Activated CD4-positive, CD25-positive, alpha-beta regulatory T cell treated with anti-CD3 and anti-CD28 coated beads, Interleukin-2, amount 50 U/mL, for 16 hours (primary cell): ENCODE measurements at regions not wholly inside any gene's neighbourhood (a gene's known extent, or its start where the extent isn't known, plus 50 kb on each side); places are given as distances from the start of the nearest gene placed in this dataset.

Experiments
- DNase-seq: peaks from one replicate; pipeline ENCODE4 v3.0.0-alpha.2; 2020; ENCODE audit warnings: low read depth, low spot score

- DNase-seq = no peak
Observed at GRCh38 chr2:196314780-196315179, 143.4 kb upstream of the STK17B start.

GRCh38 chr2:196315388-196316049 lies 144.1 kb upstream of the STK17B start:
- no peak for DNase-seq

- DNase-seq = no peak
Observed at GRCh38 chr2:196316050-196316430, 144.7 kb upstream of the STK17B start.

- no peak for DNase-seq
Observed at GRCh38 chr2:196318517-196319377, 147.4 kb upstream of the STK17B start.

GRCh38 chr2:196322973-196323810 lies 151.8 kb upstream of the STK17B start:
- no peak for DNase-seq

- DNase-seq = no peak
Observed at GRCh38 chr2:196324211-196324610, 152.8 kb upstream of the STK17B start.

GRCh38 chr2:196328088-196328680 lies 156.8 kb upstream of the STK17B start:
- DNase-seq = no peak

GRCh38 chr2:196329959-196330358 lies 158.6 kb upstream of the STK17B start:
- DNase-seq = no peak

- DNase-seq = no peak
Observed at GRCh38 chr2:196330645-196331044, 159.3 kb upstream of the STK17B start.

GRCh38 chr2:196331143-196331542 lies 159.8 kb upstream of the STK17B start:
- DNase-seq = no peak

- DNase-seq = no peak
Observed at GRCh38 chr2:196331851-196332250, 160.5 kb upstream of the STK17B start.

- no peak for DNase-seq
Observed at GRCh38 chr2:196333397-196333796, 162.0 kb upstream of the STK17B start.

GRCh38 chr2:196334710-196335109 lies 163.3 kb upstream of the STK17B start:
- DNase-seq = no peak

- no peak for DNase-seq
Observed at GRCh38 chr2:196335221-196335634, 163.8 kb upstream of the STK17B start.

GRCh38 chr2:196336207-196336606 lies 164.8 kb upstream of the STK17B start:
- DNase-seq = no peak

GRCh38 chr2:196336715-196337114 lies 165.3 kb upstream of the STK17B start:
- no peak for DNase-seq

GRCh38 chr2:196337208-196337953 lies 166.0 kb upstream of the STK17B start:
- DNase-seq = no peak

GRCh38 chr2:196338440-196338839 lies 167.1 kb upstream of the STK17B start:
- no peak for DNase-seq

GRCh38 chr2:196341277-196341841 lies 170.0 kb upstream of the STK17B start:
- DNase-seq = no peak

GRCh38 chr2:196344397-196344796 lies 173.0 kb upstream of the STK17B start:
- DNase-seq = no peak

GRCh38 chr2:196353717-196354116 lies 182.3 kb upstream of the STK17B start:
- no peak for DNase-seq
